CD4-positive, CD25-positive, alpha-beta regulatory T cell (primary cell): ENCODE measurements at regions not wholly inside any gene's neighbourhood (a gene's known extent, or its start where the extent isn't known, plus 50 kb on each side); places are given as distances from the start of the nearest gene placed in this dataset.

Source experiments
- ATAC-seq, 2 donors: fragments of 150-1000 bp; cut with Tn5 transposase; one replicate each; pipeline ENCODE4 v1.10.0; 2021; ENCODE audit warnings: low read depth in 2 of 2, moderate number of reproducible peaks in 2 of 2, moderate library complexity in 1 of 2
- DNase-seq, 3 donors: peaks; one replicate each; pipeline versions ENCODE4 v3.0.0 to v3.0.0-alpha.2; 2012 to 2022; ENCODE audit warnings: mixed read lengths in 1 of 3
- H3K27ac ChIP-seq: one replicate; pipeline ENCODE4 v1.7.0; 2013; ENCODE audit warnings: mild to moderate bottlenecking, low read length; ENCODE audit not compliant: insufficient read depth, poor library complexity, severe bottlenecking
- H3K27me3 ChIP-seq: one replicate; pipeline ENCODE4 v1.7.0; 2013; ENCODE audit warnings: low read length; ENCODE audit not compliant: control insufficient read depth, insufficient read depth
- H3K36me3 ChIP-seq: one replicate; pipeline ENCODE4 v1.7.0; 2013; ENCODE audit warnings: mild to moderate bottlenecking, low read length, moderate library complexity; ENCODE audit not compliant: control insufficient read depth, insufficient read depth
- H3K4me1 ChIP-seq: 2 replicates; pipeline ENCODE4 v1.7.0; 2013; ENCODE audit warnings: mild to moderate bottlenecking, low read length; ENCODE audit not compliant: insufficient read depth, control insufficient read depth, poor library complexity, severe bottlenecking
- H3K4me3 ChIP-seq: one replicate; pipeline ENCODE4 v1.7.0; 2013; ENCODE audit warnings: low read depth, mild to moderate bottlenecking, low read length, moderate library complexity
- H3K9me3 ChIP-seq, 2 experiments: 1 replicate in 1 of 2; 2 replicates in 1 of 2; pipeline ENCODE4 v1.7.0; 2013; ENCODE audit warnings: low read length in 2 of 2, mild to moderate bottlenecking in 1 of 2, moderate library complexity in 1 of 2; ENCODE audit not compliant: control insufficient read depth in 2 of 2
- H3K27ac Mint-ChIP-seq, 3 donors: one replicate each; pipeline ENCODE4 v1.8.0; 2020 to 2022; ENCODE audit warnings: mild to moderate bottlenecking in 3 of 3, mixed read lengths in 3 of 3, moderate library complexity in 2 of 3
- H3K27me3 Mint-ChIP-seq: one replicate; pipeline ENCODE4 v1.8.0; 2022; ENCODE audit warnings: mild to moderate bottlenecking, mixed read lengths
- H3K36me3 Mint-ChIP-seq: one replicate; pipeline ENCODE4 v1.8.0; 2020; ENCODE audit warnings: mixed read lengths
- H3K4me1 Mint-ChIP-seq, 4 donors: one replicate each; pipeline ENCODE4 v1.8.0; 2020 to 2022; ENCODE audit warnings: mixed read lengths in 4 of 4, mild to moderate bottlenecking in 1 of 4
- H3K4me3 Mint-ChIP-seq, 4 donors: one replicate each; pipeline ENCODE4 v1.8.0; 2020 to 2022; ENCODE audit warnings: mild to moderate bottlenecking in 4 of 4, mixed read lengths in 4 of 4, moderate library complexity in 3 of 4
- H3K9me3 Mint-ChIP-seq, 7 donors: one replicate each; pipeline ENCODE4 v1.8.0; 2020 to 2022; ENCODE audit warnings: mixed read lengths in 7 of 7, mild to moderate bottlenecking in 3 of 7, moderate library complexity in 2 of 7

DNA sequence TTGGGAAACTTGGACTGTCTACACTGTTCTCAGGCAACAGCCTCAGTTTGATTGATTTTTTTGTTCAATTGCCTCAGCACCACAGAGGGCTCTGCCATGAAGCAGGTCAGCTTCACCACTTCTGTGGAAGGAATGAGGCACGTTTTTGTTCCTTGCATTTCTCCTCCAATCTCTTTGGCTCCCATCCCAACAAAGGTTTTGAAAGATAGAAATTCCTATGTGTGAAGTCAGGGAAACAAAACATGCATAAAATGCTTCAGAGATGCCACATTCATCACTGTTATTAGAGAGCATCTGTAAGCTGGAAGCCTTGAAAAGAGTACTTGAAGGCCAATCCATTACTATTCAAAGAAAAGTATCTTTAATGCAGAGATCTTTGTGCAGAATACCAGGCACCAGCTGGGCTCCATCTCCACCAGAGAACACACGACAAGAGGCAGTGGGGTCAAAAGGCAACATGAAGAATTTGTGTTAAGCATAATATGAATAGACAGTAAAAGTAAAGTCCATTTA, 249.1 kb upstream of the LYZL1 start:
- Histone ChIP-seq H3K4me1 (no peaks in the 10 kb centered on the region), H3K27me3 (no peaks in the 10 kb centered on the region), H3K4me3 (no peak overlapping the region), H3K36me3 (no peaks in the 10 kb centered on the region), H3K9me3 (no peaks in the 10 kb centered on the region), H3K27ac (no peak overlapping the region)
- peaks cover 0 to 6% (median 2%) of the 10 kb centered on the region in 7 donors for H3K9me3 Mint-ChIP-seq
- no peak overlapping the region for H3K4me3 Mint-ChIP-seq
- H3K36me3 Mint-ChIP-seq, result no peaks in the 10 kb centered on the region
- DNase-seq (no peak), ATAC-seq (no peak)
- H3K27ac Mint-ChIP-seq, result no peak overlapping the region
- no peaks in the 10 kb centered on the region for H3K27me3 Mint-ChIP-seq
- no peaks in the 10 kb centered on the region for H3K4me1 Mint-ChIP-seq

DNA sequence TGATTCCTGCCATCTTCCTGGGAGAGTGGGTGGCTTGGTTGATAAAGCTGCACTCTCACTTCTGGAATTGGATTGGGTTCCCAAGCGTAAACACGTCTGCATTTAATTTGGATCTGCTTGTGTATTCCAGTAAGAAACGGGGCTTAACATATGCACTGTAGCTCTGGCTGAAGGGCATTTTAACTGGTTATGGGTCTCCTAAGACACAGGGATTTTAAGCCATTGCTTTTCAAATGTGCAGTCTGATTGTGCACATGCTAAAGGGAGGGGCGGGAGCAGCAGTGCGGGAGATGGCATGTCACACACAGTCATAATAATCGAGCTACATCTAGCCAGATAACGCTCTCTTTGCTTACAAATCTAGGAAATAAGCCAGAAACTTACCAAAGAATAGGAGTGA, 247.3 kb upstream of the LYZL1 start:
- no peaks in the 10 kb centered on the region for H3K27me3 ChIP-seq
- ATAC-seq, result no peak
- H3K27ac Mint-ChIP-seq, result no peak overlapping the region
- H3K4me1 Mint-ChIP-seq, result no peaks in the 10 kb centered on the region
- H3K36me3 Mint-ChIP-seq, result no peaks in the 10 kb centered on the region
- H3K27ac ChIP-seq, result no peak overlapping the region
- DNase-seq, result no peak
- no peaks in the 10 kb centered on the region for H3K27me3 Mint-ChIP-seq
- H3K4me1 ChIP-seq, result no peaks in the 10 kb centered on the region
- H3K36me3 ChIP-seq, result no peaks in the 10 kb centered on the region
- H3K9me3 Mint-ChIP-seq, result peaks cover 0 to 6% (median 2%) of the 10 kb centered on the region in 7 donors
- no peak overlapping the region for H3K4me3 Mint-ChIP-seq
- H3K9me3 ChIP-seq, result no peaks in the 10 kb centered on the region
- H3K4me3 ChIP-seq, result no peak overlapping the region

DNA sequence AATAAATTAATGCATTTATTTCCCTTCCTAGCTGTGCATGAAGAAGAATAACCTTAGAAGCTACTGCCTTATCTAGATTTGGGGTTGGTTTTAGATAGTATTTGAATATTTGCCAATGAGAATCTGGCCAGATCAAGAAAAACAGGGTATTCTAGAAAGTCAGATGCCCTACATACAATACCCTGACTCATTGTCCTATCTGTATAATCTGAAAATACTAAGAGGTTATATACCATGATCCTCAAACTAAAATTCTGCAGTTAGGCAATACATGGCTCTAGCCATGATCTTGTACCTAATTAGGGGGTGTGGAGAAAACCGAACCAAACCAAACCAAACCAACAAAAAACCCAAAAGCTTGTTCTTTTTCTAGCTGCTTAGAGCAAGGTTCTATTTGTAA, 240.4 kb upstream of the LYZL1 start:
- Mint-ChIP-seq H3K4me3 (no peak overlapping the region), H3K4me1 (no peaks in the 10 kb centered on the region)
- no peaks in the 10 kb centered on the region for H3K9me3 ChIP-seq

DNA sequence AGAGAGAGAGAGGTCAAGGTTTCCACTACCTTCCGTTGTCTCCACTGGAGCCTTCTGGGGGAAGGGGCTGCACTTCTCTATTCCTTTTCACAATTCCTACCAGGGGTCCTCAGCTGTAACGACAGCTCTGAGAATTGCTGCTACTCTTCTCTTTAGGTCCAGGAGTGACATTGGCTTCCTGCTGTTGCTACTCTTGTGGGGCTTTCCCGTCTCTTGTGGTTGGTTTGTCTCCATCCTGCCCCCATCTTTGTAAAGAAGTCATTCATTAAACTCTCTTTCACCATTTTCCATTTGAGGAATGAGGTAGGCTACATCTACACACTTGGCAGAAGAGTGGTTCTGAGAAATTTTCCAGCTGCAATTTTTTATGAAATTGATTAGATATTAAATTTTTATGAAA, 238.8 kb upstream of the LYZL1 start:
- H3K27ac Mint-ChIP-seq, result no peak overlapping the region
- H3K4me3 ChIP-seq, result no peak overlapping the region

More for the DNA sequence above, 240.4 kb upstream of the LYZL1 start:
- H3K9me3 Mint-ChIP-seq, result peaks cover 0 to 3% (median 0%) of the 10 kb centered on the region in 7 donors
- H3K36me3 Mint-ChIP-seq, result no peaks in the 10 kb centered on the region
- Histone ChIP-seq H3K36me3 (no peaks in the 10 kb centered on the region), H3K4me3 (no peak overlapping the region), H3K4me1 (no peaks in the 10 kb centered on the region), H3K27ac (no peak overlapping the region), H3K27me3 (no peaks in the 10 kb centered on the region)
- ATAC-seq, result no peak
- peaks cover 4% of the 10 kb centered on the region for H3K27me3 Mint-ChIP-seq
- no peak for DNase-seq
- no peak overlapping the region for H3K27ac Mint-ChIP-seq

DNA sequence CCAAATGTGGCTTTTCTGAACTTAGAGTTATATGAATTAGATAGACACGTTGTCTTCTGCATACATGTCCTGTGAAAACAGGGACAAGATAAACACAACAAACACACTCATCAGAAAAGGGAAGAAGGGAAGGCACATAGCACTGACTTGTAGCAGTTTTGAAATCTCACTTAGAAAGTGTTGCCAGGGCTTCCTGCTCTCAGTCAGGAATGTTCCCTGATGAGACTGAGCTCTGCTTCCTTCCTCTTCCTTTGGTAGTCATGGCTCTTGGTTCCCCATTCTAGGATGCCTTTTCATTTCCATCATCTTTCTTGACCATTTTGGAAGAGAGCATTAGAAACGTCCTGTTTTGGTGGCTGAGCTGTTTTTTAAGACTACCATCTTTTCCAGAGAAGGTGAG, 233.8 kb upstream of the LYZL1 start:
- Histone ChIP-seq H3K27ac (no peak overlapping the region), H3K27me3 (no peaks in the 10 kb centered on the region), H3K9me3 (no peaks in the 10 kb centered on the region), H3K4me3 (no peak overlapping the region), H3K4me1 (no peaks in the 10 kb centered on the region), H3K36me3 (no peaks in the 10 kb centered on the region)
- H3K27ac Mint-ChIP-seq, result no peak overlapping the region
- peaks cover 0 to 4% (median 0%) of the 10 kb centered on the region in 7 donors for H3K9me3 Mint-ChIP-seq
- H3K4me1 Mint-ChIP-seq, result no peaks in the 10 kb centered on the region
- no peaks in the 10 kb centered on the region for H3K27me3 Mint-ChIP-seq
- DNase-seq (no peak), ATAC-seq (no peak)
- no peak overlapping the region for H3K4me3 Mint-ChIP-seq
- no peaks in the 10 kb centered on the region for H3K36me3 Mint-ChIP-seq

More for the DNA sequence above, 238.8 kb upstream of the LYZL1 start:
- no peaks in the 10 kb centered on the region for H3K4me1 ChIP-seq
- Mint-ChIP-seq H3K36me3 (no peaks in the 10 kb centered on the region), H3K4me3 (no peak overlapping the region), H3K9me3 (peaks cover 0 to 5% (median 0%) of the 10 kb centered on the region in 7 donors), H3K4me1 (no peaks in the 10 kb centered on the region), H3K27me3 (peaks cover 4% of the 10 kb centered on the region)
- no peak overlapping the region for H3K27ac ChIP-seq
- no peaks in the 10 kb centered on the region for H3K9me3 ChIP-seq
- no peak for ATAC-seq
- no peaks in the 10 kb centered on the region for H3K36me3 ChIP-seq
- no peaks in the 10 kb centered on the region for H3K27me3 ChIP-seq
- no peak for DNase-seq

DNA sequence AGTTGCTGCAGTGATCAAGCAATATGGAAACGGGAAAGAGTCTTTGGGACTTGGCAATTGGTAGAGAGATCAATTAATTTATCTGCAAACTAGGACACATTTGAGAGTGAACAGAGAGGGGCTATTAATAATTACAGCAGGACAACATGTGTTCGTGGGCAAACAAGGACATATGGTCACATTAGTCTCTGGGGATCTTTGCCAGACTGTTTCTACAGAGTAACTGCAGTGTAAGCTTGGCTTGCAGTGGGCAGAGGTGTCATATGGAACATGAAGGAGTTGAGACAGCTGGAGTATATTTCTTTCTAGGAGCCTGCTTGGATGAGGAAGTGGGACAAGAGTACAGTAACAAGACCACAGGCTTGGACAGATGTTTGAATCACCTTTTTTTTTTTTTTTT, 232.1 kb upstream of the LYZL1 start:
- ATAC-seq (no peak), DNase-seq (no peak)
- Mint-ChIP-seq H3K27me3 (no peaks in the 10 kb centered on the region), H3K36me3 (no peaks in the 10 kb centered on the region), H3K4me3 (no peak overlapping the region), H3K4me1 (no peaks in the 10 kb centered on the region), H3K27ac (no peak overlapping the region), H3K9me3 (peaks cover 0 to 2% (median 0%) of the 10 kb centered on the region in 7 donors)
- H3K36me3 ChIP-seq, result no peaks in the 10 kb centered on the region
- no peaks in the 10 kb centered on the region for H3K9me3 ChIP-seq
- H3K27me3 ChIP-seq, result no peaks in the 10 kb centered on the region
- no peak overlapping the region for H3K27ac ChIP-seq
- H3K4me1 ChIP-seq, result no peaks in the 10 kb centered on the region
- H3K4me3 ChIP-seq, result no peak overlapping the region

DNA sequence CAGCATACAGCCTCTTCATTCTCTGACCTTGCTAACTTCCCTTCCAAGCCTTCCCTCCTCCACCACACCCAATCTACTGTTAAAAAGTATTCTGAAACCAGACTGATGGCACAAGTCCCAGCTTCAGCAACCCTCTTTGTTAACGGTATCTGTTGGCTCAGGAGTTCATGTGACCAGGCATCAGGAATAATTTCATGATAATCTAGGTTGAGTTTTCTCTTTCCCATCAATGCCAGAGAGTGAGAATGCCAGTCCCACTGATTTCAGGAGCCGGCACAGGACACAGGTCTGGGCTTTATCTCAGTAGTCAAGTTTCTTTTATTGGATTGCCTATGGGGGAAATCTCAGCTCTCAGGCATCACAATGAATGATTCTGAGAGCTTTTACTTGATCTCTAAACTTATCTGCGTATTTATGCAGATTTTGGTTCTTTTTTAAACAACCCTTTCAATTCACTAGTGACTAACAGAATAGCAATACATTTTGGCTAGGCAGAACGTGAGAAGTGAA, 231.0 kb upstream of the LYZL1 start:
- Mint-ChIP-seq H3K27me3 (no peaks in the 10 kb centered on the region), H3K9me3 (peaks cover 0 to 2% (median 0%) of the 10 kb centered on the region in 7 donors), H3K4me3 (no peak overlapping the region), H3K27ac (no peak overlapping the region), H3K4me1 (no peaks in the 10 kb centered on the region), H3K36me3 (no peaks in the 10 kb centered on the region)
- Histone ChIP-seq H3K36me3 (no peaks in the 10 kb centered on the region), H3K27ac (no peak overlapping the region), H3K4me3 (no peak overlapping the region), H3K27me3 (no peaks in the 10 kb centered on the region), H3K9me3 (no peaks in the 10 kb centered on the region), H3K4me1 (no peaks in the 10 kb centered on the region)
- DNase-seq (no peak), ATAC-seq (no peak)

DNA sequence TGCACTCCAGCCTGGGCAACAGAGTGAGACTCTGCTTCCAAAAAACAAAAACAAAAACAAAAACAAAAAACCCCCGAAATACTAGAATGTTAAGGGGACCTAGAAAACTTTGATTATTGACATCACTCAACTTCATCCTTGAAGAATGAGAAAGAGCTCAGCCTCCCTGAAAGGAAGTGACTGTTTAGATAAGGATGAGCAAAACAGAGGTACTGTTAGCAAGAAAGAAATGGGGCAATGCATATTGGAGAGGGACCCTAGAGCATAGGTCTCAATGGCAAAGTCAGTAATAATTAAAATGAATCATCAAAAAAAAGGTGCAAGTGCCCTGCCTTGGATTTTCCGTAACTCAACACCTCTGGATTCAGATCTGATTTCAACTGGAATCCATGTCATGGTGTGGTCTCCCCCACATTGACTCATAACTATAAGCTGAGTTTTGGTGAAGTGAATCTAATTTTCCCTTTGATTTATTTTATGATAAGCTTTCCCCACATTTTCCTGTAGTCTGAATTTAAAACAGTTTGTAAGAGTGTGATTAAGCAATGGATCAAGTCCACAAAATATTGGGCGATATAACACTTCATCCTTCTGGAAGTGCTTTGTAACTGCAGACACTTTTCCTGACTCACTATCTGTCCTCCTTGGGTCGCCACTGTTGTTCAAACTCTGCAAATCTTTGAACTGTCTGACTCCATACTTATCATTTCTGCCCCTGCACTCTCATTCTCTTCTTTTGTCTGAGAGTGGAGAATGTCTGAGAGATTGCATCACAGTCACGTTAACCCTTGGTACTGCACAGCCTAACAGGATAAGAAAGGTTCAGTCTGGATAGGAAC, 224.8 kb upstream of the LYZL1 start:
- Histone ChIP-seq H3K27me3 (no peaks in the 10 kb centered on the region), H3K27ac (no peak overlapping the region), H3K4me3 (no peak overlapping the region), H3K9me3 (no peaks in the 10 kb centered on the region), H3K36me3 (no peaks in the 10 kb centered on the region), H3K4me1 (no peaks in the 10 kb centered on the region)
- DNase-seq (no peak), ATAC-seq (no peak)
- no peak overlapping the region for H3K4me3 Mint-ChIP-seq
- H3K27ac Mint-ChIP-seq, result no peak overlapping the region
- no peaks in the 10 kb centered on the region for H3K27me3 Mint-ChIP-seq
- no peaks in the 10 kb centered on the region for H3K4me1 Mint-ChIP-seq
- H3K36me3 Mint-ChIP-seq, result no peaks in the 10 kb centered on the region
- peaks cover 0 to 1% (median 0%) of the 10 kb centered on the region in 7 donors for H3K9me3 Mint-ChIP-seq
